22Rv1 (cell line): ENCODE measurements at regions not wholly inside any gene's neighbourhood (a gene's known extent, or its start where the extent isn't known, plus 50 kb on each side); places are given as distances from the start of the nearest gene placed in this dataset.
"Not testable (repeated sequence)": the region's sequence is repeated elsewhere in the genome, so short reads cannot be mapped to it uniquely, and the experiment has no call there.

Source experiments
- H3K27ac ChIP-seq: fragments of 450-650 bp; 2 replicates; pipeline ENCODE4 v1.5.1; 2017
- CTCF ChIP-seq: fragments of 450-650 bp; IDR thresholded peaks from 2 replicates; pipeline ENCODE4 v1.5.1; 2017; ENCODE audit warnings: mild to moderate bottlenecking
- ZFX ChIP-seq: fragments of 450-650 bp; IDR thresholded peaks from 2 replicates; pipeline ENCODE4 v1.6.1; 2017; ENCODE audit warnings: antibody characterized with exemption, borderline replicate concordance

- no peak overlapping the region for H3K27ac ChIP-seq
- no peak for TF ChIP-seq CTCF
- no peak for TF ChIP-seq ZFX
Measured at GRCh38 chr6:134667111-134667510, 282.8 kb downstream of the ALDH8A1 start.

DNA sequence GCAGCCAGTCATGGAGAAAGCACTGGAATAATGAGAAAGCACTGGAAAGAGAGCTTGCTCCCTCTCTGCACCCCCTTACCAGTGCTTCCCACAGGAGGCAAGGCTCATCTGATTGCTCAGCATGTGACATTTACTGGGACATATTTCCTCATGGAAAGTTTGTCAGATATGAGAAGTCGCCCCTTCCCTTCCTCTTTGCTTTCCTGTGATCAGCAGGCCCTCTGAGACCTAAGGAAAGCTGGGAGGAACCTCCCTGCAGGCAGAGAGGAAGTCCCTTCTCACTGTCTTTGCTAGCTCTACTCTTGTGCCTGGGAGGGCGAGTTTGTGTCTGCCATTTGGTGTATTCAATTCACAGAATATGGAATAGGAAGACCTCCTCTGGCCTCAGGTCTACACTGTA lies 283.8 kb downstream of the ALDH8A1 start:
- no peak for TF ChIP-seq ZFX
- no peak for TF ChIP-seq CTCF

GRCh38 chr6:134665029-134665723 lies 284.7 kb downstream of the ALDH8A1 start:
- H3K27ac ChIP-seq, result no peak overlapping the region
- TF ChIP-seq CTCF (no peak), ZFX (no peak)

More for the DNA sequence above, 283.8 kb downstream of the ALDH8A1 start:
- H3K27ac ChIP-seq, result no peak overlapping the region

- no peak for TF ChIP-seq CTCF
- no peak for TF ChIP-seq ZFX
- no peak overlapping the region for H3K27ac ChIP-seq
Measured at GRCh38 chr6:134663800-134664535, 285.9 kb downstream of the ALDH8A1 start.

DNA sequence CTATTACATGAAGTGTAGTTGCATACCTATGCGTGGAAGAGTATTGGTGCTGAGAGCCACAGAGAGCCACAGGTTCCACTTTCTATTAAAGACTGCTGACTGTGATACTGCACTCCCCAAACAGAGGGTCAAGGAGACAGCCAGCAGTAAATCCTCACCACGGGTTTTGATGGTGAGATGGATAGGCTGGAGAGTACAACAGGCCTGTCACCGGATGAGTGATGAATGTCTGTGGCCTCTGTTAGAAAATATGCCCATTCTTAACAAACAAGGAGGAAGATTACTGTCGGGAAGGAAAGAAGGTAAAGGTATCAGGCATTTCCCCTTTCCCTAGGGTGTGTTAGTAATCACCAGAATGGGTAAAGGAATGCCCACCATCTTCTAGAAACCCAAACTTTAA lies 286.5 kb downstream of the ALDH8A1 start:
- TF ChIP-seq CTCF (no peak), ZFX (no peak)
- H3K27ac ChIP-seq, result no peak overlapping the region

- H3K27ac ChIP-seq, result no peak overlapping the region
- TF ChIP-seq ZFX, result no peak
- no peak for TF ChIP-seq CTCF
Measured at GRCh38 chr6:134662077-134662700, 287.7 kb downstream of the ALDH8A1 start.

DNA sequence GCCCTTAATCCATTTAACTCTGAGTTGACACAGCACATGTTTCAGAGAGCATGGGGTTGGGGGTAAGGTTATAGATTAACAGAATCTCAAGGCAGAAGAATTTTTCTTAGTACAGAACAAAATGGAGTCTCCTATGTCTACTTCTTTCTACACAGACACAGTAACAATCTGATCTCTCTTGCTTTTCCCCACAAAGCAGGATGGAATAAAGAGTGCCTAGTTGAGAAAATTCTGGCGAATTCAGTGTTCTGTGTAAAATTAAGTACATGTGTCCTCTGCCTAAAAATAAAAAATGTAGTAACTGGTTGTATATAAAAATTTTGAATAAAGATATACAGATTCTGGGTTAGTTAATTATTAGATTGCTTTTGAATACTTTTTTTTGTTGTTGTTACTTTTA lies 290.0 kb downstream of the ALDH8A1 start:
- H3K27ac ChIP-seq, result not testable (repeated sequence)
